ENCODE measurements at regions not wholly inside any gene's neighbourhood (a gene's known extent, or its start where the extent isn't known, plus 50 kb on each side); places are given as distances from the start of the nearest gene placed in this dataset.
"Not testable (repeated sequence)": the region's sequence is repeated elsewhere in the genome, so short reads cannot be mapped to it uniquely, and the experiment has no call there.

- DNase-seq (ENCODE audit: low spot score), result no peak
Measured at GRCh38 chr6:144689503-144690040, 404.4 kb downstream of the UTRN start.

- no peak for DNase-seq (ENCODE audit: low spot score)
Measured at GRCh38 chr6:144690133-144690532, 405.0 kb downstream of the UTRN start.

GRCh38 chr6:144690666-144691065 is 405.5 kb downstream of the UTRN start:
- DNase-seq (ENCODE audit: low spot score), result no peak

GRCh38 chr6:144692050-144692449 is 406.9 kb downstream of the UTRN start:
- not testable (repeated sequence) for DNase-seq (ENCODE audit: low spot score)

- DNase-seq (ENCODE audit: low spot score), result no peak
Measured at GRCh38 chr6:144695858-144696533, 410.9 kb downstream of the UTRN start.

- DNase-seq (ENCODE audit: low spot score), result no peak
Measured at GRCh38 chr6:144696610-144697368, 411.7 kb downstream of the UTRN start.

- no peak for DNase-seq (ENCODE audit: low spot score)
Measured at GRCh38 chr6:144697369-144697760, 412.2 kb downstream of the UTRN start.

- no peak for DNase-seq (ENCODE audit: low spot score)
Measured at GRCh38 chr6:144697801-144698200, 412.7 kb downstream of the UTRN start.

- DNase-seq (ENCODE audit: low spot score), result no peak
Measured at GRCh38 chr6:144702781-144703180, 417.6 kb downstream of the UTRN start.

- no peak for DNase-seq (ENCODE audit: low spot score)
Measured at GRCh38 chr6:144710207-144710606, 425.1 kb downstream of the UTRN start.

GRCh38 chr6:144711661-144712060 is 426.5 kb downstream of the UTRN start:
- DNase-seq (ENCODE audit: low spot score), result no peak

- DNase-seq (ENCODE audit: low spot score), result no peak
Measured at GRCh38 chr6:144712541-144712940, 427.4 kb downstream of the UTRN start.

- DNase-seq (ENCODE audit: low spot score), result no peak
Measured at GRCh38 chr6:144714021-144714712, 429.0 kb downstream of the UTRN start.

GRCh38 chr6:144715344-144715743 is 430.2 kb downstream of the UTRN start:
- no peak for DNase-seq (ENCODE audit: low spot score)

- DNase-seq (ENCODE audit: low spot score), result no peak
Measured at GRCh38 chr6:144718431-144718830, 433.3 kb downstream of the UTRN start.

GRCh38 chr6:144721232-144721631 is 436.1 kb downstream of the UTRN start:
- no peak for DNase-seq (ENCODE audit: low spot score)

GRCh38 chr6:144722154-144722737 is 437.1 kb downstream of the UTRN start:
- DNase-seq (ENCODE audit: low spot score), result no peak

GRCh38 chr6:144722925-144723324 is 437.8 kb downstream of the UTRN start:
- no peak for DNase-seq (ENCODE audit: low spot score)

GRCh38 chr6:144723431-144723830 is 438.3 kb downstream of the UTRN start:
- no peak for DNase-seq (ENCODE audit: low spot score)

GRCh38 chr6:144724818-144725217 is 439.7 kb downstream of the UTRN start:
- no peak for DNase-seq (ENCODE audit: low spot score)

GRCh38 chr6:144725736-144726522 is 440.8 kb downstream of the UTRN start:
- DNase-seq (ENCODE audit: low spot score), result no peak

GRCh38 chr6:144728804-144729203 is 443.7 kb downstream of the UTRN start:
- no peak for DNase-seq (ENCODE audit: low spot score)

Data from germinal center (tissue), 1 donor.